ENCODE measurements at regions not wholly inside any gene's neighbourhood (a gene's known extent, or its start where the extent isn't known, plus 50 kb on each side); places are given as distances from the start of the nearest gene placed in this dataset.
"Not testable (repeated sequence)": the region's sequence is repeated elsewhere in the genome, so short reads cannot be mapped to it uniquely, and the experiment has no call there.

DNA sequence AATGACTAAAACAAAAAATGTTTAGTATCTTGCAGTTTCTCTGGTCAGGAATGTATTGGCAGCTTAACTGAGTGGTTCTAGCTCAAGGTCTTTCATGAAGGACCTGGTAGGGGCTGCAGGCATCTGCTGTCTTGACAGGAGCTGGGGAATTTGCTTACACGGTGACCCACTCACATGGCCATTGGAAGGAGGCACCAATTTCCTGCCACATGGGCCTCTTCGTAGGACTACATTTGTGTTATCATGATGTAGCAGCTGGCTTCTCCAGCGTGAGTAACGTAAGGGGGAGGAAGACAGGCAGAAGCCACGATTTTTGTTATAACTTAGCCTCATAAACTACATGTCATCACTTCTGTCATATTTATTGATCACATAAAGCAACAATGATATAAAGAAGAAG is 376.3 kb downstream of the AMY1C start:
- intact Hi-C loops (cut with DNase I): no loop called here

DNA sequence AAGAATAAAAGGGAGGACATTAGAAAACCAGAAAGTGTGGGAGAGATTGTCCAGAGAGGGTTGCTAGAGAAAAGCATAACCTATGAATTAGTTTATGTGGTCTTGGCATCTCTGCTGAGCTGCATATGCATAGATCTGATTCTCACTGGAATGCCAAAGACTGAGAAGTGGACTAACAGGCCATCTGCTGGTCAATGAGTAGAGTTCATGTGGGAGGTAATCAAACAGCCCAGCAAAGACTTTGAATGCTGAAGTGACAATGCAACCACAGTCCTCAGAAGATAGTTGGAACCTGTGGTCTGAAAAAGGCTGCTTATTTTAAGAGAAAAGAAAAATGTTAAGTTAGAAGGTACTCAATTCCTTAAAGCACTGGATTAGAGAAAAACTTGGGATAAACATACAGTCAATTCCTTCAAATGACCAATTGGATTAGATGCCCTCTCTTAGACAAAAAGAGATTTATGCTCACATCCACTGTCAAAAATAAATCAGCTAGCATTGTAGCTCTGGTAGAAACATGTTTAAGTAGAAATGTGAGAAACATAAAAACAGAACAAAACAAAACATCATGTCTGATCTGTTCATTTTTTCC is 382.8 kb downstream of the AMY1C start:
- no peak for ATAC-seq
- intact Hi-C loops (cut with DNase I): no loop called here

More for the DNA sequence above, 376.3 kb downstream of the AMY1C start:
- ATAC-seq: no peak
- no peak for DNase-seq (ENCODE audit: missing footprints)

DNA sequence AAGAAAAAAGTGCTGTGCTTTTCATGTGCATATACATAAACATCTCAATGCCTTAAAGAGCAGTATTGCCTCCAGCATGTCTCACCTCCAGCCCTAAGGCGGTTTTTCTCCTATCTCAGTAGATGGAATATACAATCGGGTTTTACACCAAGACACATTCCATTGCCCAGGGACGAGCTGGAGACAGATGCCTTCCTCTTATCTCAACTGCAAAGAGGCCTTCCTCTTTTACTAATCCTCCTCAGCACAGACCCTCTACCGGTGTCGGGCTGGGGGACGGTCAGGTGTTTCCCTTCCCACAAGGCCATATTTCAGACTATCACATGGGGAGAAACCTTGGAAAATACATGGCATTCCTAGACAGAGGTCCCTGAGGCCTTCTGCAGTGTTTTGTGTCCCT is 385.3 kb downstream of the AMY1C start:
- intact Hi-C loops (cut with DNase I); ATAC-seq; DNase-seq (ENCODE audit: missing footprints): not testable (repeated sequence)

More for the DNA sequence above, 382.8 kb downstream of the AMY1C start:
- DNase-seq (ENCODE audit: missing footprints): no peak

DNA sequence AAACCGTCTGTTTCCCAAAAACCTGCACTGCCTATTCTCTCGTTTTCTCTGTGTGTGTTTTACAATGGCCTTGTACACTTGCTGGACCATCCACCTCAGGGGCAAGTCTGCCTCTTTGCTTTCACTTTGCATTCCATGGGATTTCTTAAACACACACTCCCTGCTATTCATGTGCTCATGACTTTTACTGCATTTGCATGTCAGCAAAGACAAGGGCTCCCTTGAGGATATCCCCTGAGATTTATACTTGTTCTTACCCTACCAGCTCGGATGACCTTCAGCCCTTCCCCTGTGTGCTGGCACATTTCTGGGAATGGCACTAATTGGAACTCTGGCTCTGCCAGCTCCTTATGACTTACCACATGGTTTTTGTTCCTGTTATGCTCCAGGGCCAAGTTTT is 386.9 kb downstream of the AMY1C start:
- intact Hi-C loops (cut with DNase I): no loop called here
- ATAC-seq: no peak
- DNase-seq (ENCODE audit: missing footprints): no peak

DNA sequence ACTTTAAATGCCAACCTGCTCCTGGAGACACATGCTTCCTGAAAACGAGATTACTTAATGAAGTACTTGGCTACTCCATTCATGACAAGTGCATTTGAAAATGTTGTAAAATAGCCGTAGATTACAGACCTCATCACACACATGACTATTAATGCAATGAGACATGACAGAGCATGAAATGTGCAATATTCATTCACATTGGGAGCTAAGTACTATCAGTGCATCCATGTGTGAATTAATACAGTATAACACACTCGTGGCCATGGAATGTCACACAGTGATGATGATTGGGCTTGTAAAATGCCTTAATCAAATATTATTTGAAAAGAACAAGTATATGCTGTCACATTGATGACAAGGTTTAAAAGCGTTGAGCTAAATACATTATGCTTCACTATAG is 407.0 kb downstream of the AMY1C start:
- DNase-seq (ENCODE audit: missing footprints): no peak
- intact Hi-C loops (cut with DNase I): no loop called here
- no peak for ATAC-seq

DNA sequence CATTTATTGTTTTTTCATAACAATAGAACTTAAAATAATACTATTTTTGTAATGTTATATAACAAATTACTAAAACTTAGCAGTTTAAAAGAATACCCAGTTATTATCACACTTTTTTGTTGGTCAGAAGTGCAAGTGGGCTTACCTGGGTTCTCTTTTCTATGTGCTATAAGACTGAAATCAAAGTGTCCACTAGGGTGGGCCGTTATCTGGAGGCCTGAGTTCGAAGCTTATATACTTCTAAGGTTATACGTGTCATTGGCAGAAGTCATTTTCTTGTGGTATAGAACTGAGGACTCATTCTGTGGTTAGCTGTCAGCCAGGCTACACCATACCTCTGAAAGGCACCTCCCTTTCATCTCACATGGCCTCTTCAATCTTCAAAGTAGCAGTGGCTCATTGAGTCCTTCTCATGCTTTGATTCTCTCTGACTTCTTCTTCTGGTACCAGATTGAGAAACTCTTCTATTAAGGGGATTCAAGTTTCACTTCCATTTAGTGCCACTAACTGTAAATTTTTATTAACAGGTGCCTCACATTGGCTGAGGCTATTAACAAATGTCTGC is 414.3 kb downstream of the AMY1C start:
- DNase-seq (ENCODE audit: missing footprints) (no peak), ATAC-seq (no peak)
- intact Hi-C loops (cut with DNase I): no loop called here

DNA sequence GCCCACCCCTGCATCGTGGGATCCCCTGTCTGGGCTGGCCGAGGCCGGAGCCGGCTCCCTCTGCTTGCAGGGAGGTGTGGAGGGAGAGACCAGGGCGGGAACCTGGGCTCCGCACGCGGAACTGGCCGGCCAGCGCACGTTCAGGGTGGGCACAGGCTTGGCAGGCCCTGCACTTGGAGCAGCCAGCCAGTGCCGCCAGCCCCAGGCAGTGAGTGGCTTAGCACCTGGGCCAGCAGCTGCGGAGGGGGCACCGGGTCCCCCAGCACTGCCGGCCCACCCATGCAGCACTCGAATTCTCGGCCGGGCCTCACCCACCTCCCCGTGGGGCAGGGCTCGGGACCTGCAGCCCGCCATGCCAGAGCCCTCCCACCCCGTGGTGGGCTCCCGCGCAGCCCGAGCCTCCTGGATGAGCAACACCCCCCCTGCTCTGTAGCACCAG is 422.6 kb downstream of the AMY1C start:
- intact Hi-C loops (cut with DNase I): no loop called here
- ATAC-seq (no peak), DNase-seq (ENCODE audit: missing footprints) (peak; percentile 54)

DNA sequence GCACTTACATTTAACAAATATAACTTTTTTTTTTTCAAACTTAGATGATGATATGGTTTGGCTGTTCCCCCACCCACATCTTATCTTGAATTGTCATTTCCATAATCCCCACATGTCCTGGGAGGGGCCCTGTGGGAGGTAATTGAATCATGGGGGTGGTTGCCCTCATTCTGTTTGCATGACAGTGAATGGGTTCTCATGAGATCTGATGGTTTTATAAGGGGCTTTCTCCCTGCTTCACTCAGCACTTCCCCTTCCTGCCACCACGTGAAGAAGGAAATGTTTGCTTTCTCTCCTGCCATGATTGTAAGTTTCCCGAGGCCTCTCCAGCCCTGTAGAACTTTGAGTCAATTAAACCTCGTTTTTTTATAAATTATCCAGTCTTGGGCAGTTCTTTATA is 432.6 kb downstream of the AMY1C start:
- no peak for ATAC-seq
- intact Hi-C loops (cut with DNase I): no loop called here
- no peak for DNase-seq (ENCODE audit: missing footprints)

DNA sequence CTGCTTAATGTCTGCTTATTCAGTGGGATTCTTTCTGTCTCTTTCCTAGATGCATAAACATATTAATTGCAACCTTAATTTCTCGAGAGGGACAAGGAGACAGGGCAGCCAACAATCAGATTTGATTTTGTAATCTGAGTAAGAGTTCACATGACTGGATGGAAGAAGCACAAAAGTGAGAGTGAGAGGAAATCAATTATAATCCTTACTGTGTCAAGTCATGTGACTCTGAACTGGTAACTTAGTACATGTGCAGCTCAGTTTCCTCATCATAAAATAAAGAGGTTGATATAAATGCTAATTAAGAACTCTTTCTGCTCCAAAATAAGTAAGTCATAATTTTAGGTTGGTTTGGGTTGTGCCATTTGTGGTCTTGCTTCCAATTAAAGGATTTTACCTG is 439.5 kb downstream of the AMY1C start:
- ATAC-seq (no peak), DNase-seq (ENCODE audit: missing footprints) (no peak)
- intact Hi-C loops (cut with DNase I): no loop called here

DNA sequence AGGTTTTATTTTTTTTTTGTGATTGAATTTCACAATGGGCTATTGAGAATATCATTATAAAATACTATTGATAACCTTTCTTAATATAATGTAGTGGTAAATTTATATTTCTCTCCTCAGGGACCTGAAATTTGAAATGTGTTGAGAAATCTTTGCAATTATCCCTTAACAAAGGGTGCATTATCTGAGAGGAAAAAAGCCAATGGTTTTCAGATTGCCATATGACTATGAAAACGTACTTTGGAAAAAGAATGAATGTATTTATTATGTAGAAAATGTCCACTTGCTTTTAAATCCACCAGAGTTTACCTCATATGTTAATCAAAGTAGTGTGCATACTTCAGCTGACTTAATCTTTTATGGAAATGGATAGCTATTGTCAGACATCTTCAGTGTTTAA is 441.1 kb downstream of the AMY1C start:
- ATAC-seq: no peak
- intact Hi-C loops (cut with DNase I): no loop called here
- no peak for DNase-seq (ENCODE audit: missing footprints)

DNA sequence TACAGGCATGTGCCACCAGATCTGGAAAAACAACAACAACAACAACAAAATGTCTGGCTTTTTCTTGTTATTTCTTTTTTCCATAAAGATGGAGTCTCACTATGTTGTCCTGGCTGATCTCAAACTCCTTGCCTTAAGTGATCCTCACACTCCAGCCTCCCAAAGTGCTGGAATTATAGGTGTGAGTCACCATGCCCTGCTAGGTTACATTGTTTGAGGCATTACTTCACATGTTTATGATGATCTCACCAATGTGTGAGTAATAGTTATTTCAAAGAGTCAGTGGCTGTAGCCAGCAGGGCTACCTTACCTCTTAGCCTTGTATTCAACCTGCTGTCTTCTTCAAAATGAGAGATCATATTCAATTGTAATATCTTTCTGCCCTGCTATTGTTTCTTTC is 445.7 kb downstream of the AMY1C start:
- DNase-seq (ENCODE audit: missing footprints) (no peak), ATAC-seq (no peak)
- intact Hi-C loops (cut with DNase I): no loop called here

DNA sequence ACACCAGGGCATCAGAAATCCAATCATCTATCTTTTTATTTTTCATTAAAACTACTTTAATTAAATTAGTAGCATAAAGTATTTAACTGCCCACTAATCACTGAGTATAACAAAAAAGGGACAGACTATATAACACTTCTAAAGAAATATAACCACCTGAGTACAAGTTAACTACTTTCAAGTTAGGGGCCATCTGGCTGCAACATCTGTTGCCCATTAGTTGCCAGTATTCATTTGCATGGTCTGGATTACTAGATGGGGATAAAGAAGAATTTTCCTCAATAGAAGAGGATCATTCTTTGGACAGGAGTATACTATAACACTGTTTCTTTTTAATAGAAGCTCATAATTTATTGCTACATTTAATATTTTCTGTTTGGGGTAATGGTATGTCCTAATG is 446.4 kb downstream of the AMY1C start:
- ATAC-seq: no peak
- no peak for DNase-seq (ENCODE audit: missing footprints)
- intact Hi-C loops (cut with DNase I): no loop called here

DNA sequence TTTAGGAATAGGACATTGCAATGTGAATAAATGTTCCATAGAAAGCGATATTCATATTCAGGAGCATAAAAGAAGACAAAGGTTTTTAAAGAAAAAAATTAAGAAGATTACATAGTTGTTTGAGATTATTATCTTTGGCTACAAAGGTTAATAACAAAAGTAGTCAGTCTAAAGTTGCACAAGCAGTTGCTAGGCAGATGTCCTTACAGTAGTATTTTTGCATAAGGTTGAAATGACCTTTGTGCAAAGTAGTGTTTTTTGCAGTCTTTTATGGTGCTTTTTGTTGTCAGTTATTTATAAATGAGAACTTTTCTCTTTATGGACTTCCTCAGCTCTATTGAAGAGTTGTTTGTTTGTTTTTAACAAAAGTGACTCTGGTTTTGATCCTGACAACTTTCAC is 447.8 kb downstream of the AMY1C start:
- no peak for DNase-seq (ENCODE audit: missing footprints)
- intact Hi-C loops (cut with DNase I): no loop called here
- ATAC-seq: no peak

DNA sequence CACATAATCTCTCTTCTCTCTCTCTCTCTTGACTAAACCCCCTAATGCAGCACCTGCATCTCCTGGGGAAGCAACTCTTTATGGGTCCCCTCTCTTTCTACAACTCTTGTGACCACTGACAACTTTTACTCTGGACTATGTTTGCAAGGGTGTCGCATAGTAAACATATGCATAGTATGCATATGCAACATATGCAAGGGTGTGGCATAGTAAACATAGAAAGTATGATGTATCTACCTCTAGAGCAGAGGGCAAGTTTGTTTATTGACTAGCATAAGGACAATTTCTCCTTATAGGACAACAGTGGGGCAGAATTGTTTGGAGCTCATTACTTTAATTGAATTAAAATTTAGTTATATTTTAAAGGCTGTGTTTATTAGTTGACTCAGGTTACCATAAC is 462.5 kb downstream of the AMY1C start:
- intact Hi-C loops (cut with DNase I): no loop called here
- DNase-seq (ENCODE audit: missing footprints) (no peak), ATAC-seq (no peak)

DNA sequence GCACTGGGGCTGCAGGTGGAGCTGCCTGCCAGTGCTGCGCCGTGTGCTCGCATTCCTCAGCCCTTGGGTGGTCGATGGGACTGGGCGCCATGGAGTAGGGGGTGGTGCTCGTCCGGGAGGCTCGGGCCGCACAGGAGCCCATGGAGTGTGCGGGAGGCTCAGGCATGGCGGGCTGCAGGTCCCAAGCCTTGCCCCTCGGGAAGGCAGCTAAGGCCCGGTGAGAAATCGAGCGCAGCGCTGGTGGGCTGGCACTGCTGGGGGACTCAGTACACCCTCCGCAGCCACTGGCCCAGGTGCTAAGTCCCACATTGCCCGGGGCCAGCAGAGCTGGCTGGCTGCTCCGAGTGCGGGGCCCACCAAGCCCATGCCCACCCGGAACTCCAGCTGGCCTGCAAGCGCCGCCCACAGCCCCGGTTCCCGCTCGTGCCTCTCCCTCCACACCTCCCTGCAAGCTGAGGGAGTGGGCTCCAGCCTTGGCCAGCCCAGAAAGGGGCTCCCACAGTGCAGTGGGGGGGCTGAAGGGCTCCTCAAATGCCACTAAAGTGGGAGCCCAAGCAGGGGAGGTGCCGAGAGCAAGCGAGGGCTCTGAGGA is 467.8 kb downstream of the AMY1C start:
- intact Hi-C loops (cut with DNase I); ATAC-seq; DNase-seq (ENCODE audit: missing footprints): not testable (repeated sequence)

DNA sequence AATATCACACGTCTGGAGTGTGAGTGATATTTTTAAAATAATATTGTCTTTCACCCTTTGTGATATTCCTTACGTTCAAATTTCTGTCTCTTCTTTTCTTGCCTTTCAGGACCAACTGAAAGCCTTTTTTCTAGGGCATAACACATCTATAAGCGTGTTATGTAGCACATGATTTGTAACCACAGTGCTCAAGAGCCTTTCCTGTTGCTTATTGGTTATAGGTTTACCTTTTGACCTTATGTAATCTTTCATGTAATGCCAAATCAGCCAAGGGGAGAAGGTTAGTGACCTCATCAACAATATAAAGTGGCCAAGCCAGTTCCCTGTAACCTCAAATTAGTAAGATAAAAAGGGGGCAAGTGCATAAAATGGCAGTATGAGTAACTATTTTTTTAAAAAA is 480.2 kb downstream of the AMY1C start:
- ATAC-seq (no peak), DNase-seq (ENCODE audit: missing footprints) (no peak)
- intact Hi-C loops (cut with DNase I): no loop called here

DNA sequence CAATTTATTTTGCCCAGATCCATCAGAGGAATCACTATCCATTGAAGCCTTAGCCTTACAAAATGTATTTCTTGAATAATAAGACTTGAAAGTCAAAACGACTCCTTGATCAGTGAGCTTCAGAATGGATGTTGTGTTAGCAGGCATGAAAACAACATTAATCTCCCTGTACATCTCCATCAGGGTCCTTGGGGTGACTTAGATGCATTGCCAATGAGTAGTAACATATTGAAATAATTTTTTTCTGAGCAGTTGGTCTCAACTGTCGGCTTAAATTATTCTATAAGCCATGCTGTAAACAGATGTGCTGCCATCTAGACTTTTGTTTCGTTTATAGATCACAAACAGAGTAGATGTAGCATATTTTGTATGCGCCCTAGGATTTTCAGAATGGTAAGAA is 482.0 kb downstream of the AMY1C start:
- DNase-seq (ENCODE audit: missing footprints) (no peak), ATAC-seq (no peak)
- intact Hi-C loops (cut with DNase I): no loop called here

DNA sequence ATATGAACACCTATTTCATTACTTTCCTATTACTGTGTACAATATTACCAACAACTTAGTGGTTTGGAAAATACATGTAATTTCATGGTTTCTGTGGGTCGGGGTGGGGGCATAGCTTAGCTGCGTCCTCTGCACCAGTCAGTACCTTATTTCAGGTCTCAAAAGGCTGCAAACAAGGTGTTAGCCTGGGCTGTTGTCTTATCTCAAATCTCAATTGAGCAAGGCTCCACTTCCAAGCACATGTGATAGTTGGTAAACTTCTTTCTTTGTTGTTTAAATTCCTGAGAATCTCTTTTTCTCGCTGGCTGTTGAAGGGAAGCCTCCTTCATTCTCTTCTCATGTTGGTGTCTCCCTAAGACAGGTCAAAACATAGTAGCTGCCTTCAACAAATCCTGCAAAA is 485.4 kb downstream of the AMY1C start:
- intact Hi-C loops (cut with DNase I): no loop called here
- ATAC-seq: no peak
- no peak for DNase-seq (ENCODE audit: missing footprints)

DNA sequence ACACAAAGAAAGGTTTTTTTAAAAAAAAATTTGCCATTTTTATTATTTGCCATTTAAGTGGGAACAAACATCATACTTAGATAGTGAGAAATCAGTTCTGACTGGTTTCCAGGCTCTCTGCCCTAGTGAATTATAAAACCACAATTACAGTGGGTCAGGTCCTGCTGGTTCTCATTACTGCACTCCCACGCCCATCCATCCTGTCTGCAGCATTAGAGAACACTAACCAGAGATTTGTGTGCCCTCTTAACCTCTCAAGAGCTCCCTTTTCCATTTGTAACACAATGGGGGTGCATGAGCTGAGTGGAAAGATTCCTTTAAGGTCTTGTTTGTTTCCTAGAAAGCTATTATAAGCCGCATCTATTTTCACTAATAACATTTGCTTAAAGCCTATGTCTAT is 489.3 kb downstream of the AMY1C start:
- ATAC-seq (no peak), DNase-seq (ENCODE audit: missing footprints) (no peak)
- intact Hi-C loops (cut with DNase I): no loop called here

DNA sequence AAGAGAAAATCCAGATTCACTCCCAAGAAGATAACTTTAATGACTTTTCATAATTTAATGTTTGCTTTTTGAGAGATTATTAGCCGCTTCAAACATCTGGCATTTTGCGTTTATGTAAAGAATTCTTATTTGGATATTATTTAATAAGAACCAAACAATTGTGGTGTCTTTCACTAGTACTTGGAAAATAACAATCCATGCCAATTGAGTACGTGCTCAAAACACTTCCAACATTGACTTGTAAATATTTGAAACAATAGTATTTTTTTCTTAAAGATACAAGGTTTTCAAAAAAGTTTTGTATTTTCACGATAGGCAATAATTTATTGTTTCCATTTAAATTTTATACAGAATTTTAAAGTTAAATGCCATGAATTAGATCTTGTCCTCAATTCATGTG is 498.7 kb downstream of the AMY1C start:
- intact Hi-C loops (cut with DNase I): no loop called here
- DNase-seq (ENCODE audit: missing footprints): no peak
- no peak for ATAC-seq

DNA sequence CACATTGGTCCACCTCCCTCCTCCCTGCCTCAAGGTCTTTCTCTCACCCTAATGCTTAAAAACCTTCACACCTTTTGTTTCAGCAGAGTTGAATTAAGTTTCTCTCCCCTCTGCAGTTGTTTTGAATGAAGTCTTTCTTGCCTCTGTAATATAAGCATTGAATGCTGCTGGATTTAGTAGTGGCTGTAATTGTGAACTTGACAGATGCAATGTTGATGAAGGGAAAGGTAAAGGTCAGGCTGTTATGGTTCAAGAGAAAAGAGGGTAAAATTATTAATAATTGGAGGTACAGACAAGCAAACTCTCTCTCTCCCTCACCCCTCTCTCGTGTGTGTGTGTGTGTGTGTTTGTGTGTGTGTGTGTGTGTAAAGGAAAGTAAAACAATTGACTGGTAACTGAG is 509.8 kb downstream of the AMY1C start:
- DNase-seq (ENCODE audit: missing footprints): no peak
- intact Hi-C loops (cut with DNase I): no loop called here
- ATAC-seq: no peak
